ENCODE measurements at regions not wholly inside any gene's neighbourhood (a gene's known extent, or its start where the extent isn't known, plus 50 kb on each side); places are given as distances from the start of the nearest gene placed in this dataset.

DNA sequence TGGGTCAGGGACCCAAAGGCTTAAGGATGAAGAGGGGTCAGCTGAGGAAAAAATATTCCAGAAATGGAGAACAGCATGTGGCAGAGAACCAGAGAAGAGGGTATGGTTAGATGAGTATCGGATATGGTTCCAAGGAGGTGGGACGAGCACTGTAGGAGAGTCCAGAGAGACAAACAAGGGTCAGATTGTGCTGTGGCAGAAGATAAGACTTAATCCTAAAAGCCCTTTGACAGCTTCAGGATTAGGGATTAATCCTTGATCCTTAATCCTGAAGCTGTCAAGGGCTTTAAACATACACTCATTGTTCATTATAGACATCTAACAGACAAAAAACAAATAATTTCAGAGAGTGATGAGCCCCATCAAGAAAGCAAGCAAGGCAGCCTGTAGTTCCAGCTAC, 124.0 kb downstream of the SPTSSA start:
- Histone ChIP-seq H3K4me3 (ENCODE audit: low read length) (no peak overlapping the region), H3K4me1 (ENCODE audit: low read length) (no peaks in the 10 kb centered on the region), H3K4me2 (ENCODE audit: low read length) (no peak overlapping the region), H3K79me2 (ENCODE audit: low read length) (no peaks in the 10 kb centered on the region), H3K36me3 (replicated peaks; ENCODE audit: low read depth, low read length) (no peaks in the 10 kb centered on the region), H3K27ac (ENCODE audit: low read length) (no peak overlapping the region), H3K27me3 (ENCODE audit: low read depth, low read length) (no peaks in the 10 kb centered on the region), H3K9ac (ENCODE audit: low read length) (no peak overlapping the region), H4K20me1 (ENCODE audit: insufficient read depth, low read length) (no peaks in the 10 kb centered on the region), H3K9me3 (ENCODE audit: insufficient read depth, low read length) (no peaks in the 10 kb centered on the region), H2AFZ (ENCODE audit: low read depth, low read length) (no peak overlapping the region)
- TF ChIP-seq, protein P1, sequence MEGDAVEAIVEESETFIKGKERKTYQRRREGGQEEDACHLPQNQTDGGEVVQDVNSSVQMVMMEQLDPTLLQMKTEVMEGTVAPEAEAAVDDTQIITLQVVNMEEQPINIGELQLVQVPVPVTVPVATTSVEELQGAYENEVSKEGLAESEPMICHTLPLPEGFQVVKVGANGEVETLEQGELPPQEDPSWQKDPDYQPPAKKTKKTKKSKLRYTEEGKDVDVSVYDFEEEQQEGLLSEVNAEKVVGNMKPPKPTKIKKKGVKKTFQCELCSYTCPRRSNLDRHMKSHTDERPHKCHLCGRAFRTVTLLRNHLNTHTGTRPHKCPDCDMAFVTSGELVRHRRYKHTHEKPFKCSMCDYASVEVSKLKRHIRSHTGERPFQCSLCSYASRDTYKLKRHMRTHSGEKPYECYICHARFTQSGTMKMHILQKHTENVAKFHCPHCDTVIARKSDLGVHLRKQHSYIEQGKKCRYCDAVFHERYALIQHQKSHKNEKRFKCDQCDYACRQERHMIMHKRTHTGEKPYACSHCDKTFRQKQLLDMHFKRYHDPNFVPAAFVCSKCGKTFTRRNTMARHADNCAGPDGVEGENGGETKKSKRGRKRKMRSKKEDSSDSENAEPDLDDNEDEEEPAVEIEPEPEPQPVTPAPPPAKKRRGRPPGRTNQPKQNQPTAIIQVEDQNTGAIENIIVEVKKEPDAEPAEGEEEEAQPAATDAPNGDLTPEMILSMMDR (IDR thresholded peaks at IDR 0.05; ENCODE audit: low read depth, low read length) = no peak
- no peak for TF ChIP-seq EZH2phosphoT487 (IDR thresholded peaks at IDR 0.05; ENCODE audit: low read depth)

DNA sequence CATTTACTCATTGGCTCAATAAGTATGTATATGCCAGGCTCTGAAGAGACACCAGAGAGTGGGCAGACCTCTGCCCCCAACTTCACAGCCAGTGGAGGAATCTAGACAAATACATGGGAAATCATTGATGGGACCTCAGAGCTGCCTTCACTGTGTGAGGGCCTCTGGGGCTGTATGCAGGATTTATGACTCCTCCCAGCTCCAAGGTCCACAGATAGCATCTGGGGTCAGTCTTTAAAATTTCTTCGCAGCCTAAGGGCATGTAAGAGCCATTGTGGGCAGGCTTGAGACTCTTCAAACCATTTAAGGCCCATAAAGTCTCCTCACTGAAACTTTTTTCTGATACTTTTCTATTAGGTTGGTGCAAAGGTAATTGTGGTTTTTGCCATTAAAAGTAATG, 125.5 kb downstream of the SPTSSA start:
- no peaks in the 10 kb centered on the region for H3K9me3 ChIP-seq (ENCODE audit: insufficient read depth, low read length)
- H3K9ac ChIP-seq (ENCODE audit: low read length) = no peak overlapping the region
- TF ChIP-seq, protein P1 (IDR thresholded peaks at IDR 0.05; ENCODE audit: low read depth, low read length) = no peak
- TF ChIP-seq EZH2phosphoT487 (IDR thresholded peaks at IDR 0.05; ENCODE audit: low read depth) = no peak
- H3K27ac ChIP-seq (ENCODE audit: low read length) = no peak overlapping the region
- H3K4me3 ChIP-seq (ENCODE audit: low read length) = no peak overlapping the region
- H4K20me1 ChIP-seq (ENCODE audit: insufficient read depth, low read length) = no peaks in the 10 kb centered on the region
- no peaks in the 10 kb centered on the region for H3K27me3 ChIP-seq (ENCODE audit: low read depth, low read length)
- H3K79me2 ChIP-seq (ENCODE audit: low read length) = no peaks in the 10 kb centered on the region
- no peak overlapping the region for H3K4me2 ChIP-seq (ENCODE audit: low read length)
- H2AFZ ChIP-seq (ENCODE audit: low read depth, low read length) = no peak overlapping the region
- H3K4me1 ChIP-seq (ENCODE audit: low read length) = peaks cover 10% of the 10 kb centered on the region
- H3K36me3 ChIP-seq (replicated peaks; ENCODE audit: low read depth, low read length) = no peaks in the 10 kb centered on the region

DNA sequence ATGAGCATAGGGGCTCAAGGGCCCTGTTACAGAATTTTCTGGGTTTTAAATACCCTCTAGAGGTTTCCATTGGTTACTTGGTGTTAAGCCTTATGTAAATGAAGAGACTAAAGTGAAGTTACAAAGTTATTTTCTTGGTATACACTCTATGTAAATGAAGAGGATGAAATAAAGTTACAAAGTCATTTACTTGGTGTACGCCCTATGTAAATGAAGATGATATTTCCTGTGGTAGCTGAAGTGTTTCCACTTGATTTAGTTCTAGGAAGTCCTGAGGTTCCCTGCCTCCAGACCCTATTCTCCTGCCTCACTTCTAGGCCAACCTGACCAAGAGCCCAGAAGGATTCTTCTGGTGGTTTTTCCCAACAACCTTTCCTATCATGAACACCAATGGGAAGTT, 126.1 kb downstream of the SPTSSA start:
- Histone ChIP-seq H4K20me1 (ENCODE audit: insufficient read depth, low read length) (no peaks in the 10 kb centered on the region), H3K27me3 (ENCODE audit: low read depth, low read length) (no peaks in the 10 kb centered on the region), H3K9me3 (ENCODE audit: insufficient read depth, low read length) (no peaks in the 10 kb centered on the region), H3K36me3 (replicated peaks; ENCODE audit: low read depth, low read length) (no peaks in the 10 kb centered on the region), H3K79me2 (ENCODE audit: low read length) (no peaks in the 10 kb centered on the region), H3K4me3 (ENCODE audit: low read length) (no peak overlapping the region), H2AFZ (ENCODE audit: low read depth, low read length) (no peak overlapping the region), H3K27ac (ENCODE audit: low read length) (no peak overlapping the region), H3K9ac (ENCODE audit: low read length) (no peak overlapping the region), H3K4me2 (ENCODE audit: low read length) (no peak overlapping the region), H3K4me1 (ENCODE audit: low read length) (peaks cover 10% of the 10 kb centered on the region)
- TF ChIP-seq, protein P1 (IDR thresholded peaks at IDR 0.05; ENCODE audit: low read depth, low read length) = no peak
- no peak for TF ChIP-seq EZH2phosphoT487 (IDR thresholded peaks at IDR 0.05; ENCODE audit: low read depth)

DNA sequence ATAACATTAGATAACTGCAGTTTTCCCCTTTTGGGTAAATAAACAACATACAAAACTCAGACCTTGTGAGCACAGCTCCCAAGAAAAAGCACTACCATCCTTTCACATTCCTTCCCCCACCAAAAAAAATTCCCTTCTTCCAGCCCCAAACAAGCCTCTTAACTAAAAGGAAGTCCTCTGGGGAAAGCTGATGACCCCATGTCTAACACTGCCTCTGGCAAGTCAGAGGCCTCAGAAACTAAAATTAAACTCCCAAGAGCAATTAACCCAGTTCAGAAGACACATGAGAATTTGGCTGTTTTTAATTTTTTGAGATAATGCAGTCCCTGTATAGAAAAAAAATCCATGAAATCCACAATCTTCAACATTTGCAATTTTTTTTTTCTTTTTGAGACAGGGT, 127.7 kb downstream of the SPTSSA start:
- Histone ChIP-seq H3K4me3 (ENCODE audit: low read length) (no peak overlapping the region), H3K27ac (ENCODE audit: low read length) (no peak overlapping the region), H3K79me2 (ENCODE audit: low read length) (no peaks in the 10 kb centered on the region), H4K20me1 (ENCODE audit: insufficient read depth, low read length) (no peaks in the 10 kb centered on the region), H3K9ac (ENCODE audit: low read length) (no peak overlapping the region), H3K4me1 (ENCODE audit: low read length) (peaks cover 10% of the 10 kb centered on the region), H3K27me3 (ENCODE audit: low read depth, low read length) (no peaks in the 10 kb centered on the region), H3K4me2 (ENCODE audit: low read length) (no peak overlapping the region), H2AFZ (ENCODE audit: low read depth, low read length) (no peak overlapping the region), H3K36me3 (replicated peaks; ENCODE audit: low read depth, low read length) (no peaks in the 10 kb centered on the region), H3K9me3 (ENCODE audit: insufficient read depth, low read length) (no peaks in the 10 kb centered on the region)
- TF ChIP-seq EZH2phosphoT487 (IDR thresholded peaks at IDR 0.05; ENCODE audit: low read depth) = no peak
- TF ChIP-seq, protein P1 (IDR thresholded peaks at IDR 0.05; ENCODE audit: low read depth, low read length) = no peak

All from OCI-LY3 (cell line).